HG02588 (cell line): ENCODE measurements at regions not wholly inside any gene's neighbourhood (a gene's known extent, or its start where the extent isn't known, plus 50 kb on each side); places are given as distances from the start of the nearest gene placed in this dataset.
"Not testable (repeated sequence)": the region's sequence is repeated elsewhere in the genome, so short reads cannot be mapped to it uniquely, and the experiment has no call there.

Experiments used
- ATAC-seq: cut with Tn5 transposase; IDR thresholded peaks from one replicate; pipeline ENCODE4 v1.9.1; 2021; ENCODE audit warnings: mild to moderate bottlenecking, moderate library complexity; ENCODE audit not compliant: unreplicated experiment

- no peak for ATAC-seq
These were observed 237.5 kb upstream of the POGK start for GRCh38 chr1:166601650-166602278.

GRCh38 chr1:166602801-166603200 is 236.5 kb upstream of the POGK start:
- not testable (repeated sequence) for ATAC-seq

GRCh38 chr1:166603296-166603695 is 236.0 kb upstream of the POGK start:
- ATAC-seq = no peak

GRCh38 chr1:166605137-166605536 is 234.1 kb upstream of the POGK start:
- no peak for ATAC-seq

GRCh38 chr1:166612886-166613285 is 226.4 kb upstream of the POGK start:
- ATAC-seq = no peak

GRCh38 chr1:166616206-166616605 is 223.1 kb upstream of the POGK start:
- no peak for ATAC-seq

GRCh38 chr1:166626711-166627110 is 212.6 kb upstream of the POGK start:
- no peak for ATAC-seq

- ATAC-seq = no peak
These were observed 211.7 kb upstream of the POGK start for GRCh38 chr1:166627558-166627957.

GRCh38 chr1:166628259-166628658 is 211.0 kb upstream of the POGK start:
- ATAC-seq = no peak

GRCh38 chr1:166629946-166630345 is 209.3 kb upstream of the POGK start:
- no peak for ATAC-seq

GRCh38 chr1:166630369-166630768 is 208.9 kb upstream of the POGK start:
- ATAC-seq = no peak

GRCh38 chr1:166638137-166638536 is 201.1 kb upstream of the POGK start:
- no peak for ATAC-seq

- not testable (repeated sequence) for ATAC-seq
These were observed 182.0 kb upstream of the POGK start for GRCh38 chr1:166657228-166657627.

GRCh38 chr1:166666790-166667189 is 172.5 kb upstream of the POGK start:
- ATAC-seq = not testable (repeated sequence)

GRCh38 chr1:166667600-166667999 is 171.7 kb upstream of the POGK start:
- ATAC-seq = not testable (repeated sequence)

GRCh38 chr1:166671627-166672026 is 167.6 kb upstream of the POGK start:
- no peak for ATAC-seq

GRCh38 chr1:166673722-166674121 is 165.6 kb upstream of the POGK start:
- ATAC-seq = no peak

- ATAC-seq = no peak
These were observed 164.1 kb upstream of the POGK start for GRCh38 chr1:166675213-166675612.

GRCh38 chr1:166676981-166677380 is 162.3 kb upstream of the POGK start:
- no peak for ATAC-seq

GRCh38 chr1:166679369-166679768 is 159.9 kb upstream of the POGK start:
- ATAC-seq = no peak

GRCh38 chr1:166682588-166682987 is 156.7 kb upstream of the POGK start:
- no peak for ATAC-seq

- ATAC-seq = not testable (repeated sequence)
These were observed 154.6 kb upstream of the POGK start for GRCh38 chr1:166684669-166685068.

- no peak for ATAC-seq
These were observed 154.1 kb upstream of the POGK start for GRCh38 chr1:166685200-166685599.
